ENCODE measurements at regions not wholly inside any gene's neighbourhood (a gene's known extent, or its start where the extent isn't known, plus 50 kb on each side); places are given as distances from the start of the nearest gene placed in this dataset.

DNA sequence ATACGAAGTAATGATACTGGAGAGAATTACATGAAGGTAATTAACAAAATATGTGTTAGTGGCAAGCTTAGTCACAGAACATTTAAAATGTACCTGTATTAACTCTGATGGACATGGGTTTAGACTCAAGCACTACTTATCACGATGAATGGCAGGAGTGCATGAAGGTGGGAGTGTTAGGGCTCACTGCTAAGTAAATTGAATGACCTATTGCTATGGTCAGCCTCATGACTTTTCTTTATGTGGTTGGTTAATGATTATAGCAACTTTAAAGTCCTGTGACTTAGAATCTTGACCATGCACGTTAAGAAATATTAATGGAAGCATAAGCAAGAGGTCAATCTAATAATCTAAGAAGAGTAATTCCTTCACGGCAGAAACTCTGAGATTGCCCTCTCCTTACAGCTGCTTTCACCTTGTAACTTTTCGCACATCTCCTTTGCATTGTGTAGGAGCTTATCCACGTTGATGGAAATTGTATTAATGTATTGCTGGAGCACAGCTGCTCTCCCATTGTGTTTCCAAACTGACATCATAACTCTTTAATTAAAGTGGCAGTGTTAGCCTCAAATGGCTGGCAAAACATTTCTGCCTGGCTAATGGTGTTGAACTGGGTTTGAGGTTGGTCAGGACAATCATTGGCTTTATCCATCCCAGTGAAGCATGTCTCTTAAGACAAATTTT, 114.5 kb downstream of the RXFP2 start:
- DNase-seq (ENCODE audit: low read depth): no peak
- no peak overlapping the region for H3K4me3 ChIP-seq (ENCODE audit: low read depth, low read length)
- no peak for TF ChIP-seq CTCF (IDR thresholded peaks at IDR 0.05; ENCODE audit: insufficient read depth, low read depth, low read length, missing control alignments)

GRCh38 chr13:31859571-31859970, 120.2 kb downstream of the RXFP2 start:
- DNase-seq (ENCODE audit: low read depth): peak; percentile 54
- no peak for TF ChIP-seq CTCF (IDR thresholded peaks at IDR 0.05; ENCODE audit: insufficient read depth, low read depth, low read length, missing control alignments)

GRCh38 chr13:31860002-31860401, 120.7 kb downstream of the RXFP2 start:
- no peak overlapping the region for H3K4me3 ChIP-seq (ENCODE audit: low read depth, low read length)
- DNase-seq (ENCODE audit: low read depth): no peak
- TF ChIP-seq CTCF (IDR thresholded peaks at IDR 0.05; ENCODE audit: insufficient read depth, low read depth, low read length, missing control alignments): no peak

More at GRCh38 chr13:31859571-31859970, 120.2 kb downstream of the RXFP2 start:
- no peak overlapping the region for H3K4me3 ChIP-seq (ENCODE audit: low read depth, low read length)

GRCh38 chr13:31862828-31863227, 123.5 kb downstream of the RXFP2 start:
- peak; percentile 56 for DNase-seq (ENCODE audit: low read depth)
- no peak for TF ChIP-seq CTCF (IDR thresholded peaks at IDR 0.05; ENCODE audit: insufficient read depth, low read depth, low read length, missing control alignments)
- no peak overlapping the region for H3K4me3 ChIP-seq (ENCODE audit: low read depth, low read length)

GRCh38 chr13:31864307-31864706, 125.0 kb downstream of the RXFP2 start:
- no peak overlapping the region for H3K4me3 ChIP-seq (ENCODE audit: low read depth, low read length)
- no peak for DNase-seq (ENCODE audit: low read depth)
- TF ChIP-seq CTCF (IDR thresholded peaks at IDR 0.05; ENCODE audit: insufficient read depth, low read depth, low read length, missing control alignments): no peak

- DNase-seq (ENCODE audit: low read depth): no peak
- TF ChIP-seq CTCF (IDR thresholded peaks at IDR 0.05; ENCODE audit: insufficient read depth, low read depth, low read length, missing control alignments): no peak
- H3K4me3 ChIP-seq (ENCODE audit: low read depth, low read length): no peak overlapping the region
Observed at GRCh38 chr13:31866099-31866498, 126.8 kb downstream of the RXFP2 start.

DNA sequence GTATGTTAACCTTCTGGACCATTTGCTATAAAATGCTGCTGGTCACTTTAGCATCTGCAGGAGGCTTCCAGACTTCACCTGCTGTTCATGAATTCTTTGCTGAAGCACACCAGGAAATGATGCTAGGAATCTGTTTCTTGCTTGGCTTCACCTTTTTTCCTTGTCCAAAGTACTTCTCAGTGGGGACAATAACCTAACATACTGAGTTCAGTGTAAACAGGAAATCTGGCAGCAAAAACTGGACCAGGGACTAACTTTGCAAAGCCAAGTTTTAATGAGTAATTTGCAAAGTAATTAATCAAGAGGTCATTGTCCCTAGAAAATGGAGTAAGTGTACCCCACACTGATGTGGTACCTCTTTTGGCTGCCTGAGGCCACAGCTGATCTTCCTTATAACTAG, 128.4 kb downstream of the RXFP2 start:
- no peak for DNase-seq (ENCODE audit: low read depth)
- no peak for TF ChIP-seq CTCF (IDR thresholded peaks at IDR 0.05; ENCODE audit: insufficient read depth, low read depth, low read length, missing control alignments)
- no peak overlapping the region for H3K4me3 ChIP-seq (ENCODE audit: low read depth, low read length)
